Suprapubic skin (tissue), 4 donors: ENCODE measurements at regions not wholly inside any gene's neighbourhood (a gene's known extent, or its start where the extent isn't known, plus 50 kb on each side); places are given as distances from the start of the nearest gene placed in this dataset.

Experiments used
- DNase-seq, 2 donors: peaks; one replicate each; pipeline ENCODE4 v3.0.0-alpha.2; 2019; ENCODE audit warnings: low spot score in 2 of 2
- H3K27ac ChIP-seq: fragments of 200-600 bp; sonication (generic); one replicate; pipeline ENCODE4 v1.5.1; 2019
- H3K27me3 ChIP-seq: fragments of 200-600 bp; sonication (generic); one replicate; pipeline ENCODE4 v1.5.1; 2019
- H3K36me3 ChIP-seq: fragments of 200-600 bp; sonication (generic); one replicate; pipeline ENCODE4 v1.5.1; 2019
- H3K4me1 ChIP-seq: fragments of 200-600 bp; sonication (generic); one replicate; pipeline ENCODE4 v1.5.1; 2019
- H3K4me3 ChIP-seq: fragments of 200-600 bp; sonication (generic); one replicate; pipeline ENCODE4 v1.5.1; 2019; ENCODE audit warnings: mild to moderate bottlenecking
- H3K9me3 ChIP-seq: fragments of 200-600 bp; sonication (generic); one replicate; pipeline ENCODE4 v1.5.1; 2019
- EP300 ChIP-seq: sonication (generic); formaldehyde crosslinking; IDR thresholded peaks from one replicate; pipeline ENCODE4 v1.6.1; 2017; ENCODE audit warnings: antibody characterized with exemption
- POLR2A ChIP-seq, 2 donors: fragments of 450-650 bp; IDR thresholded peaks; one replicate each; pipeline ENCODE4 v1.6.1; 2017; ENCODE audit warnings: antibody characterized with exemption in 2 of 2, mild to moderate bottlenecking in 2 of 2, moderate library complexity in 2 of 2
- POLR2AphosphoS5 ChIP-seq, 3 donors: sonication (generic); formaldehyde crosslinking; IDR thresholded peaks; one replicate each; pipeline ENCODE4 v1.6.1; 2017; ENCODE audit warnings: antibody characterized with exemption in 3 of 3
- WGBS: methylation state at CpG from one replicate; pipeline ENCODE4 v1.1.5; 2018; 5-methylcytosine and 5-hydroxymethylcytosine counted together
- TF ChIP-seq, protein P1 (sequence below), 2 donors: fragments of 200-600 bp in 1 of 2; fragments of 450-650 bp in 1 of 2; sonication (generic) in 1 of 2; IDR thresholded peaks; one replicate each; pipeline ENCODE4 v1.5.1; 2016 to 2019; ENCODE audit warnings: antibody characterized with exemption in 2 of 2, mild to moderate bottlenecking in 1 of 2, moderate library complexity in 1 of 2

DNA sequence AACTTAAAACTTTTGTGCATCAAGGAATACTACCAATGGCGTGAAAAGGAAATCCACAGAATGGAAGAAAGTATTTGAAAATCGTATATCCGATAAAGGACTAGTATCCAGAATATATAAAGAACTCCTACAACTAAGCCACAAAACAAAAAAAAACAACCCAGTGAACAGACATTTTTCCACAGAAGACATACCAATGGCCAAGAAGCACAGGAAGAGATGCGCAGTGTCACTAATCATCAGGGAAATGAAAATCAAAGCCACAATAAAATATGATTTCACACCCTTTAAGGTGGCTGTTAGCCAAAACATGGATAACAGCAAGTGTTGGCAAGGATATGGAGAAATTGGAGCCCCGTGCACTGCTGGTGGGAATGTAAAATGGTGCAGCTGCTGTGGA, 203.3 kb downstream of the SEC14L1 start:
- TF ChIP-seq POLR2A (IDR thresholded peaks at IDR 0.05) (no peak), POLR2AphosphoS5 (IDR thresholded peaks at IDR 0.05) (no peak), EP300 (no peak)
- TF ChIP-seq, protein P1, sequence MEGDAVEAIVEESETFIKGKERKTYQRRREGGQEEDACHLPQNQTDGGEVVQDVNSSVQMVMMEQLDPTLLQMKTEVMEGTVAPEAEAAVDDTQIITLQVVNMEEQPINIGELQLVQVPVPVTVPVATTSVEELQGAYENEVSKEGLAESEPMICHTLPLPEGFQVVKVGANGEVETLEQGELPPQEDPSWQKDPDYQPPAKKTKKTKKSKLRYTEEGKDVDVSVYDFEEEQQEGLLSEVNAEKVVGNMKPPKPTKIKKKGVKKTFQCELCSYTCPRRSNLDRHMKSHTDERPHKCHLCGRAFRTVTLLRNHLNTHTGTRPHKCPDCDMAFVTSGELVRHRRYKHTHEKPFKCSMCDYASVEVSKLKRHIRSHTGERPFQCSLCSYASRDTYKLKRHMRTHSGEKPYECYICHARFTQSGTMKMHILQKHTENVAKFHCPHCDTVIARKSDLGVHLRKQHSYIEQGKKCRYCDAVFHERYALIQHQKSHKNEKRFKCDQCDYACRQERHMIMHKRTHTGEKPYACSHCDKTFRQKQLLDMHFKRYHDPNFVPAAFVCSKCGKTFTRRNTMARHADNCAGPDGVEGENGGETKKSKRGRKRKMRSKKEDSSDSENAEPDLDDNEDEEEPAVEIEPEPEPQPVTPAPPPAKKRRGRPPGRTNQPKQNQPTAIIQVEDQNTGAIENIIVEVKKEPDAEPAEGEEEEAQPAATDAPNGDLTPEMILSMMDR (IDR thresholded peaks at IDR 0.05): no peak
- no peaks in the 10 kb centered on the region for H3K9me3 ChIP-seq
- no peak overlapping the region for H3K4me3 ChIP-seq
- no peaks in the 10 kb centered on the region for H3K36me3 ChIP-seq
- WGBS: 92% methylated on average over 5 of the region's 5 CpGs
- H3K27me3 ChIP-seq: no peaks in the 10 kb centered on the region
- H3K4me1 ChIP-seq: peaks cover 13% of the 10 kb centered on the region
- H3K27ac ChIP-seq: no peak overlapping the region
- no peak for DNase-seq

DNA sequence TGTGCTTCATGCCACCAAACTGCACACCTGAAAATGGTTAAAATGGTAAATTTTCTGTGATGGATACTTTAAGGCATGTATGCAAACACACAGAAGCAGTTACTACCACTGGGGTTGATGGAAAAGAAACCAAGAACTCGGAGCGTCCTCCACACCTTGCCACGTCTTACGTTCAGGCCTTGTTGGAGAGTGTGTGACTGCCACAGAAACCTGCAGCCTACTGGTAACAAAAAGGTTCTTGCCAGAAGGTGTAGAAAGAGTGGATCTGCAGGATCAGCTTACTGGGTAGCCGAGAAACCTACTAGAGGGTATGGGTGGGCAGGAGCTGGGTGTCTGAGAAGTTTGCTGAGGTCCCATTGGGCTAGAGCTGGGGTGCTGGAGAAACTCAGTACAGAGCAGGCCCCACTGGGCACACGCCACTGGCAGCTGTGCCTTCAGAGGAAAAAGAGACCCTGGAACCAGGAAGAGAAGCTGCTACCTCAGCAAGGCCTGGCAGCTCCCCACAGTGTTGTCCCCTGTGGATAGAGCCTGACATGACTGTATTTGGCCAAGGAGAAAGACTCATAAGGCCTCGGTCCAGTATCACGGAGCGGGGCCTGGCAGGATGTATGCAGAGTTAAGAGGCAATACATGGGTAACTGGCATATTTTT, 204.6 kb downstream of the SEC14L1 start:
- Histone ChIP-seq H3K9me3 (no peaks in the 10 kb centered on the region), H3K36me3 (no peaks in the 10 kb centered on the region), H3K4me1 (peaks cover 20% of the 10 kb centered on the region), H3K4me3 (no peak overlapping the region), H3K27me3 (no peaks in the 10 kb centered on the region), H3K27ac (no peak overlapping the region)
- whole genome bisulfite sequencing: 84% methylated on average over 9 of the region's 9 CpGs
- peak in 1 of 2 donors; percentile 70 for DNase-seq
- TF ChIP-seq, protein P1 (IDR thresholded peaks at IDR 0.05): no peak
- TF ChIP-seq POLR2A (IDR thresholded peaks at IDR 0.05) (no peak), EP300 (no peak), POLR2AphosphoS5 (IDR thresholded peaks at IDR 0.05) (no peak)

DNA sequence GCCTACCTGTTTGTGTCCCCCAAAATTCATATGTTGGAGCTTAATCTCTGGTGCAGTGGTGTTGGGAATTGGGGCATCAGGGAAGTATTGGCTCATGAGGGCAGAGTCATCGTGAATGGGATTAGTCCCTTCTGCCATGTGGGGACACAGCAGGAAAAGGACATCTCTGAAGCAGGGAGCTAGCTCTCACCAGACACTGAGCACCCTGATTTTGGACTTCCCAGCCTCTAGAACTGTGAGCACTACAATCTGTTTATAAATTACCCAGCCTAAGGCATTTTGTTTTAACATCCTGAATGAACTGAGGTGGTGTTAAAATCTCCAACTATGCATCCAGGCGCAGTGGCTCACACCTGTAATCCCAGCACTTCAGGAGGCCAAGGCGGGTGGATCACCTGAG, 206.0 kb downstream of the SEC14L1 start:
- WGBS: 100% methylated on average over 3 of the region's 3 CpGs
- TF ChIP-seq POLR2AphosphoS5 (IDR thresholded peaks at IDR 0.05): no peak
- no peak for TF ChIP-seq POLR2A (IDR thresholded peaks at IDR 0.05)
- no peak for TF ChIP-seq EP300
- TF ChIP-seq, protein P1 (IDR thresholded peaks at IDR 0.05): no peak
- Histone ChIP-seq H3K4me1 (peaks cover 33% of the 10 kb centered on the region), H3K4me3 (no peak overlapping the region), H3K36me3 (no peaks in the 10 kb centered on the region), H3K27ac (no peak overlapping the region), H3K27me3 (no peaks in the 10 kb centered on the region), H3K9me3 (no peaks in the 10 kb centered on the region)
- DNase-seq: peak in 1 of 2 donors; percentile 9

DNA sequence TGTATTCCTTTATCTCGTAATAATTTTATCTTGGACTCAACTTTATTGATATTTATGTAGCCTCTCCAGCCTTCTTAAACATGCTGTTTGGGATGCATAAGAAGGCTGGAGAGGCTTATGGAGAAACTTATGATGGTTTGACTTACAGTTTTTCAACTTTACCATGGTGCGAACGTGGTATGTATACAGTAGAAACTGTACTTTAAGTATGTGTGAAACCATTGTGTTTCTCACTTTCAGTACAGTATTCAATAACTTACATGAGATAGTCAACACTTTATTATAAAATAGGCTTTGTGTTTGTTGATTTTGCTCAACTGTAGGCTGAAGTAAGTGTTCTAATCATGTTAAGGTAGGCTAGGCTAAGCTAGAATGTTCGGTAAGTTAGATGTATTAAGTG, 206.8 kb downstream of the SEC14L1 start:
- H3K27me3 ChIP-seq: no peaks in the 10 kb centered on the region
- no peaks in the 10 kb centered on the region for H3K9me3 ChIP-seq
- 91% methylated on average over 4 of the region's 4 CpGs for WGBS
- H3K4me1 ChIP-seq: peaks cover 35% of the 10 kb centered on the region
- no peak for DNase-seq
- H3K36me3 ChIP-seq: no peaks in the 10 kb centered on the region
- H3K4me3 ChIP-seq: no peak overlapping the region
- H3K27ac ChIP-seq: no peak overlapping the region
- no peak for TF ChIP-seq EP300
- TF ChIP-seq POLR2A (IDR thresholded peaks at IDR 0.05): no peak
- TF ChIP-seq, protein P1 (IDR thresholded peaks at IDR 0.05): no peak
- no peak for TF ChIP-seq POLR2AphosphoS5 (IDR thresholded peaks at IDR 0.05)

DNA sequence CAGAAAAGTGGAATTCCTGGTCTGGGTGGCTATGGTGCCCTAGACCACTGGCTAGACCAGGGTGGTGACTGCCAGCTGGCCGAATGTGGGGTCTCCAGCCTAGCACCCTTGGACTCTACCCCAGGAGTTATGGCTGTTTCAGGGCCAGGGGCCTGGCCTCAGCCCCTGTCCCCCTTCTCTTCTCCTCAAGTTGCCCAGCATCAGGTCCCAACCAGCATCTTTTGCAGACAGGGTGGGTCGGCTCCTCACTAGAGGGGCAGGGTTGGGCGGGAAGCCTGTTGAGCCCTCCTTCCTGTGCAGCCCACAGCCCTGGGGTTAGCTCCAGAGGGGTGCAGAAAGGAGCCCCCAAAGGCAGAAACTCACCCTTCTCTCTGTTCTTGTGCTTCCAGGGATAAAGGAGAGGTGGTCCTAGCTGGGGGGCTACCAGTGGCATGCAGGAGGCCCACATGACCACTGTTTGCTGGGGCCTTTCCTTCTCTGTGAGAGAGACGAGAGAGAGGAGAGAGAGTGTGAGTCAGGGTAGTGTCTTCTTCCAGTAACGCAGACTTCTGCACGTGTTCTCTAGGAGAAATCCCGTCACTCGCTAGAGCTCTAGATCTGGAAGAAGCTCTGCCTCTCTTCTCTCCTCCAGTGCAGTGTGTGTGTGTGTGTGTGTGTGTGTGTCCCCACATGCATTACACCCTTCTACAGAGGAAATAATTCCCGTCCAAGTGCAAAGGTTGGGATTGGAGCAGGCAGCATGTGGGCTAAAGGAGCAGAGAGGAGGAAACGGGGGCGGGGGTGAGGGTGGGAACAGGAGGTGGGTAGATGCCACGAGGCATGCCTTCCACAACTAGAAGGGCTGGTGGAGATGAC, 209.4 kb downstream of the SEC14L1 start:
- Histone ChIP-seq H3K9me3 (no peaks in the 10 kb centered on the region), H3K27ac (peak overlapping the region; percentile 11), H3K4me3 (no peak overlapping the region), H3K4me1 (peaks cover 50% of the 10 kb centered on the region), H3K27me3 (no peaks in the 10 kb centered on the region), H3K36me3 (no peaks in the 10 kb centered on the region)
- no peak for TF ChIP-seq EP300
- TF ChIP-seq, protein P1 (IDR thresholded peaks at IDR 0.05): no peak
- DNase-seq: peak in 1 of 2 donors; percentile 62
- 36% methylated on average over 10 of the region's 12 CpGs for WGBS
